HCT116 (cell line): ENCODE measurements at regions not wholly inside any gene's neighbourhood (a gene's known extent, or its start where the extent isn't known, plus 50 kb on each side); places are given as distances from the start of the nearest gene placed in this dataset.

Source experiments
- ATAC-seq: fragments of 200-7000 bp; cut with Tn5 transposase; 2 replicates; pipeline ENCODE4 v1.9.1; 2020; ENCODE audit warnings: mild to moderate bottlenecking, moderate library complexity
- BruUV-seq: library from RNA; stranded (reverse); fragments of 400-500 nt; replicated peaks from 2 replicates; lab custom pipeline; 2021; lab: Mats Ljungman, UMichigan
- CTCF ChIA-PET: fragments of 300-600 bp; sonication (Branson Sonifier 250); formaldehyde crosslinking; loops from one replicate; lab custom pipeline; 2021; ENCODE audit warnings: antibody characterized with exemption; lab: Charles Lee
- POLR2A ChIA-PET: fragments of 300-600, 350-600 bp; sonication (Branson Sonifier 250); formaldehyde crosslinking; loops from one replicate; lab custom pipeline; 2021; ENCODE audit warnings: antibody characterized with exemption; lab: Charles Lee
- RAD21 ChIA-PET, 2 experiments: fragments of 300-600 bp; sonication (Branson Sonifier 250); formaldehyde crosslinking; loops; one replicate each; lab custom pipeline; 2023; ENCODE audit warnings: low total read pairs in 2 of 2; ENCODE audit not compliant: uncharacterized antibody in 2 of 2, unreplicated experiment in 2 of 2, low non-redundant PET in 1 of 2; lab: Charles Lee
- DNase-seq: peaks from one replicate; pipeline ENCODE4 v3.0.0-alpha.2; 2010; ENCODE audit warnings: low read depth, low spot score
- H2AFZ ChIP-seq: fragments of 200-600 bp; shearing (Covaris generic), sonication (generic); 2 replicates; pipeline ENCODE4 v1.6.1; 2017; ENCODE audit warnings: low read depth, mixed run types, mixed read lengths, antibody characterized with exemption, low read length; ENCODE audit not compliant: poor library complexity, severe bottlenecking
- H3K27ac ChIP-seq: 2 replicates; pipeline ENCODE4 v1.5.1; 2012; ENCODE audit warnings: low read depth, low read length
- H3K27me3 ChIP-seq: fragments of 200-600 bp; sonication (generic); 2 replicates; pipeline ENCODE4 v1.6.1; 2016; ENCODE audit warnings: mixed run types, low read length, mixed read lengths; ENCODE audit not compliant: insufficient read depth
- H3K36me3 ChIP-seq, 2 experiments: fragments of 200-500 bp in 1 of 2; fragments of 200-600 bp in 1 of 2; sonication (Bioruptor generic) in 1 of 2; sonication (generic) in 1 of 2; 2 replicates each; pipeline versions ENCODE4 v1.5.1 to v1.6.1; 2014 to 2016; ENCODE audit warnings: low read length in 2 of 2, inconsistent platforms in 1 of 2, mixed read lengths in 1 of 2, mixed run types in 1 of 2; ENCODE audit not compliant: insufficient read depth in 2 of 2, control insufficient read depth in 1 of 2
- H3K4me1 ChIP-seq, 2 experiments: fragments of 200-600 bp in 1 of 2; sonication (generic) in 1 of 2; 2 replicates each; pipeline versions ENCODE4 v1.5.1 to v1.6.1; 2012 to 2017; ENCODE audit warnings: low read length in 2 of 2, inconsistent platforms in 1 of 2, mild to moderate bottlenecking in 1 of 2, mixed read lengths in 1 of 2, mixed run types in 1 of 2, moderate library complexity in 1 of 2; ENCODE audit not compliant: insufficient read depth in 2 of 2, control insufficient read depth in 1 of 2
- H3K4me2 ChIP-seq: fragments of 200-600 bp; sonication (generic); 2 replicates; pipeline ENCODE4 v1.6.1; 2017; ENCODE audit warnings: mixed run types, low read length, mixed read lengths
- H3K4me3 ChIP-seq, 2 experiments: fragments of 200-600 bp in 1 of 2; sonication (generic) in 1 of 2; replicated peaks in 1 of 2; 2 replicates each; pipeline ENCODE4 v1.5.1; 2011 to 2016; ENCODE audit warnings: low read length in 2 of 2, control low read depth in 1 of 2, low read depth in 1 of 2, mild to moderate bottlenecking in 1 of 2, mixed read lengths in 1 of 2, mixed run types in 1 of 2
- H3K79me2 ChIP-seq: fragments of 200-600 bp; sonication (generic); 2 replicates; pipeline ENCODE4 v1.6.1; 2017; ENCODE audit warnings: mild to moderate bottlenecking, mixed run types, low read length, moderate library complexity, mixed read lengths; ENCODE audit not compliant: insufficient read depth
- H3K9ac ChIP-seq: fragments of 200-600 bp; sonication (generic); 2 replicates; pipeline ENCODE4 v1.6.1; 2016; ENCODE audit warnings: low read length, mixed read lengths
- H3K9me2 ChIP-seq: fragments of 200-600 bp; sonication (generic), shearing (Covaris generic); 2 replicates; pipeline ENCODE4 v1.6.1; 2017; ENCODE audit warnings: mixed run types, mild to moderate bottlenecking, moderate library complexity; ENCODE audit not compliant: insufficient read depth
- H3K9me3 ChIP-seq, 2 experiments: fragments of 200-500 bp in 1 of 2; fragments of 200-600 bp in 1 of 2; sonication (Bioruptor generic) in 1 of 2; sonication (generic) in 1 of 2; 2 replicates each; pipeline ENCODE4 v1.6.1; 2014 to 2017; ENCODE audit warnings: low read length in 2 of 2, mixed read lengths in 2 of 2, inconsistent platforms in 1 of 2, low read depth in 1 of 2, mild to moderate bottlenecking in 1 of 2, mixed run types in 1 of 2, moderate library complexity in 1 of 2; ENCODE audit not compliant: control insufficient read depth in 1 of 2, insufficient read depth in 1 of 2
- H4K20me1 ChIP-seq: fragments of 200-600 bp; sonication (generic), shearing (Covaris generic); 2 replicates; pipeline ENCODE4 v1.6.1; 2017; ENCODE audit warnings: mixed run types, mild to moderate bottlenecking, moderate library complexity; ENCODE audit not compliant: insufficient read depth
- ATF3 ChIP-seq: IDR thresholded peaks from 2 replicates; pipeline ENCODE4 v1.6.1; 2012
- CBX3 ChIP-seq: IDR thresholded peaks from 2 replicates; pipeline ENCODE4 v1.6.1; 2012; ENCODE audit warnings: low read depth
- CEBPB ChIP-seq: IDR thresholded peaks from 2 replicates; pipeline ENCODE4 v1.6.1; 2012; ENCODE audit warnings: low read depth
- CTCF ChIP-seq, 3 experiments: fragments of 200-600 bp in 1 of 3; sonication (generic) in 1 of 3; IDR thresholded peaks in 2 of 3; conservative IDR thresholded peaks in 1 of 3; 2 replicates each; pipeline ENCODE4 v1.5.1; 2012 to 2017; ENCODE audit warnings: low read depth in 2 of 3, low read length in 2 of 3, antibody characterized with exemption in 1 of 3, borderline replicate concordance in 1 of 3, control low read depth in 1 of 3, mild to moderate bottlenecking in 1 of 3, mixed read lengths in 1 of 3, mixed run types in 1 of 3, moderate library complexity in 1 of 3; ENCODE audit not compliant: insufficient read depth in 1 of 3
- EGR1 ChIP-seq: IDR thresholded peaks from 2 replicates; pipeline ENCODE4 v1.6.1; 2012; ENCODE audit warnings: low read depth
- ELF1 ChIP-seq: IDR thresholded peaks from 2 replicates; pipeline ENCODE4 v1.6.1; 2012; ENCODE audit warnings: low read depth, borderline replicate concordance
- EZH2phosphoT487 ChIP-seq: fragments of 200-600 bp; IDR thresholded peaks from 2 replicates; pipeline ENCODE4 v1.6.1; 2018; ENCODE audit warnings: antibody characterized with exemption, borderline replicate concordance
- FOSL1 ChIP-seq: IDR thresholded peaks from 2 replicates; pipeline ENCODE4 v1.6.1; 2012; ENCODE audit warnings: low read depth
- JUND ChIP-seq: IDR thresholded peaks from 2 replicates; pipeline ENCODE4 v1.6.1; 2012
- MAX ChIP-seq: IDR thresholded peaks from 2 replicates; pipeline ENCODE4 v1.6.1; 2012
- SIN3A ChIP-seq: IDR thresholded peaks from 2 replicates; pipeline ENCODE4 v1.6.1; 2012; ENCODE audit warnings: low read depth
- SP1 ChIP-seq: IDR thresholded peaks from 2 replicates; pipeline ENCODE4 v1.6.1; 2012; ENCODE audit warnings: low read depth
- SRF ChIP-seq: IDR thresholded peaks from 2 replicates; pipeline ENCODE4 v1.6.1; 2012; ENCODE audit warnings: low read depth
- YY1 ChIP-seq: IDR thresholded peaks from 2 replicates; pipeline ENCODE4 v1.6.1; 2011; ENCODE audit warnings: low read length, low read depth, moderate library complexity, mild to moderate bottlenecking; ENCODE audit not compliant: insufficient replicate concordance; ENCODE audit errors: extremely low read depth
- ZBTB33 ChIP-seq: IDR thresholded peaks from 2 replicates; pipeline ENCODE4 v1.6.1; 2011; ENCODE audit warnings: mild to moderate bottlenecking, low read length, moderate library complexity; ENCODE audit not compliant: insufficient replicate concordance; ENCODE audit errors: extremely low read depth
- ZNF274 ChIP-seq: fragments of 200-500 bp; sonication (Bioruptor generic); IDR thresholded peaks from 2 replicates; pipeline ENCODE4 v1.6.1; 2014; ENCODE audit warnings: mild to moderate bottlenecking, low read depth, low read length, inconsistent platforms
- intact Hi-C: fragments of 100-400 bp; cut with micrococcal nuclease; formaldehyde crosslinking; loops from 2 replicates; pipeline ENCODE4 v1.10.0; 2022

- H3K79me2 ChIP-seq: no peaks in the 10 kb centered on the region
- BruUV-seq: no TSS peak
- ATAC-seq (no peak), DNase-seq (no peak)
- no peaks in the 10 kb centered on the region for H3K9me2 ChIP-seq
- H3K9ac ChIP-seq: no peak overlapping the region
- ChIA-PET RAD21 (no interaction called here), CTCF (interaction anchor here (1.0 to 1.1 kb wide), 2 partner anchors 9 to 10 kb away, joined by 3 read pairs; no protein-coding TSS in a partner anchor), POLR2A (no interaction called here)
- H3K27me3 ChIP-seq: no peaks in the 10 kb centered on the region
- no peaks in the 10 kb centered on the region for H4K20me1 ChIP-seq
- no peak overlapping the region for H3K4me3 ChIP-seq
- intact Hi-C loops: no loop called here
- H3K36me3 ChIP-seq: no peaks in the 10 kb centered on the region
- no peak for TF ChIP-seq FOSL1
- TF ChIP-seq ELF1: no peak
- TF ChIP-seq EGR1: no peak
- no peak for TF ChIP-seq SRF
- no peak for TF ChIP-seq SIN3A
- no peak for TF ChIP-seq EZH2phosphoT487
- no peak for TF ChIP-seq ZBTB33
- no peak for TF ChIP-seq CBX3
- TF ChIP-seq MAX: no peak
- no peak for TF ChIP-seq ZNF274
- TF ChIP-seq JUND: no peak
- no peak for TF ChIP-seq YY1
- TF ChIP-seq SP1: no peak
- no peak for TF ChIP-seq ATF3
- TF ChIP-seq CEBPB: no peak
- no peak for TF ChIP-seq CTCF (IDR thresholded peaks at IDR 0.05 in 2 of 3, conservative IDR thresholded peaks at IDR 0.05 in 1 of 3; ENCODE audit: borderline replicate concordance in 1 of 3, insufficient read depth in 1 of 3, low read depth in 2 of 3, low read length in 2 of 3)
- no peaks in the 10 kb centered on the region for H3K4me1 ChIP-seq
- no peaks in the 10 kb centered on the region for H3K9me3 ChIP-seq
- no peak overlapping the region for H3K4me2 ChIP-seq
- no peak overlapping the region for H3K27ac ChIP-seq
- H2AFZ ChIP-seq: no peak overlapping the region
These were observed 114.3 kb upstream of the BTN3A2 start for GRCh38 chr6:26250698-26251044.
